ENCODE measurements at regions not wholly inside any gene's neighbourhood (a gene's known extent, or its start where the extent isn't known, plus 50 kb on each side); places are given as distances from the start of the nearest gene placed in this dataset.

- no peak for DNase-seq (ENCODE audit: low read depth in 2 of 2)
Observed at GRCh38 chr7:24521917-24522623, 51.2 kb upstream of the PALS2 start.
